ENCODE measurements at regions not wholly inside any gene's neighbourhood (a gene's known extent, or its start where the extent isn't known, plus 50 kb on each side); places are given as distances from the start of the nearest gene placed in this dataset.

GRCh38 chr6:168817558-168818159, 376.7 kb downstream of the SMOC2 start:
- Histone ChIP-seq H3K36me3 (ENCODE audit: insufficient read depth, low read length) (no peaks in the 10 kb centered on the region), H3K4me3 (ENCODE audit: insufficient read depth, low read depth, low read length) (no peak overlapping the region), H3K27ac (ENCODE audit: low read depth, low read length) (no peak overlapping the region), H3K4me2 (ENCODE audit: low read length) (no peak overlapping the region), H3K27me3 (ENCODE audit: insufficient read depth, low read length) (no peaks in the 10 kb centered on the region), H4K20me1 (ENCODE audit: insufficient read depth, low read length) (no peaks in the 10 kb centered on the region), H3K9ac (ENCODE audit: low read length) (no peak overlapping the region), H2AFZ (ENCODE audit: low read depth, low read length) (no peak overlapping the region), H3K9me3 (ENCODE audit: insufficient read depth, low read depth, low read length) (peaks cover 13% of the 10 kb centered on the region), H3K79me2 (ENCODE audit: insufficient read depth, low read length) (no peaks in the 10 kb centered on the region), H3K4me1 (ENCODE audit: insufficient read depth, low read length) (no peaks in the 10 kb centered on the region)
- DNase-seq (ENCODE audit: low read depth) (no peak), FAIRE-seq (no peak)
- no peaks in the 10 kb centered on the region for H3K36me3 Mint-ChIP-seq (ENCODE audit: low read depth, unreplicated experiment)
- H3K4me3 Mint-ChIP-seq (ENCODE audit: unreplicated experiment) = no peak overlapping the region
- no peak for TF ChIP-seq EZH2 (IDR thresholded peaks at IDR 0.05; ENCODE audit: insufficient read depth, low read length)
- no peak for TF ChIP-seq CTCF (IDR thresholded peaks at IDR 0.05; ENCODE audit: insufficient read depth, low read depth, low read length)
- H3K27ac Mint-ChIP-seq (ENCODE audit: unreplicated experiment) = no peak overlapping the region
- H3K9me3 Mint-ChIP-seq (ENCODE audit: unreplicated experiment) = no peaks in the 10 kb centered on the region
- no peaks in the 10 kb centered on the region for H3K4me1 Mint-ChIP-seq (ENCODE audit: low read depth, unreplicated experiment)
- no peaks in the 10 kb centered on the region for H3K27me3 Mint-ChIP-seq (ENCODE audit: low read depth, unreplicated experiment)

GRCh38 chr6:168815229-168815628, 374.2 kb downstream of the SMOC2 start:
- no peak for TF ChIP-seq CTCF (IDR thresholded peaks at IDR 0.05; ENCODE audit: insufficient read depth, low read depth, low read length)
- TF ChIP-seq EZH2 (IDR thresholded peaks at IDR 0.05; ENCODE audit: insufficient read depth, low read length) = no peak
- Histone ChIP-seq H3K27me3 (ENCODE audit: insufficient read depth, low read length) (no peaks in the 10 kb centered on the region), H3K9me3 (ENCODE audit: insufficient read depth, low read depth, low read length) (peaks cover 13% of the 10 kb centered on the region), H3K4me2 (ENCODE audit: low read length) (no peak overlapping the region), H3K79me2 (ENCODE audit: insufficient read depth, low read length) (no peaks in the 10 kb centered on the region), H3K27ac (ENCODE audit: low read depth, low read length) (no peak overlapping the region), H3K4me1 (ENCODE audit: insufficient read depth, low read length) (no peaks in the 10 kb centered on the region), H3K36me3 (ENCODE audit: insufficient read depth, low read length) (no peaks in the 10 kb centered on the region), H3K9ac (ENCODE audit: low read length) (no peak overlapping the region), H2AFZ (ENCODE audit: low read depth, low read length) (no peak overlapping the region), H3K4me3 (ENCODE audit: insufficient read depth, low read depth, low read length) (no peak overlapping the region), H4K20me1 (ENCODE audit: insufficient read depth, low read length) (no peaks in the 10 kb centered on the region)
- H3K4me3 Mint-ChIP-seq (ENCODE audit: unreplicated experiment) = no peak overlapping the region
- H3K9me3 Mint-ChIP-seq (ENCODE audit: unreplicated experiment) = no peaks in the 10 kb centered on the region
- no peak for DNase-seq (ENCODE audit: low read depth)
- FAIRE-seq = no peak
- no peaks in the 10 kb centered on the region for H3K4me1 Mint-ChIP-seq (ENCODE audit: low read depth, unreplicated experiment)
- H3K27me3 Mint-ChIP-seq (ENCODE audit: low read depth, unreplicated experiment) = no peaks in the 10 kb centered on the region
- no peak overlapping the region for H3K27ac Mint-ChIP-seq (ENCODE audit: unreplicated experiment)
- no peaks in the 10 kb centered on the region for H3K36me3 Mint-ChIP-seq (ENCODE audit: low read depth, unreplicated experiment)

GRCh38 chr6:168808232-168808631, 367.2 kb downstream of the SMOC2 start:
- Histone ChIP-seq H3K27ac (ENCODE audit: low read depth, low read length) (no peak overlapping the region), H3K27me3 (ENCODE audit: insufficient read depth, low read length) (no peaks in the 10 kb centered on the region), H3K36me3 (ENCODE audit: insufficient read depth, low read length) (no peaks in the 10 kb centered on the region), H4K20me1 (ENCODE audit: insufficient read depth, low read length) (no peaks in the 10 kb centered on the region), H3K4me2 (ENCODE audit: low read length) (no peak overlapping the region), H3K4me3 (ENCODE audit: insufficient read depth, low read depth, low read length) (no peak overlapping the region), H3K4me1 (ENCODE audit: insufficient read depth, low read length) (no peaks in the 10 kb centered on the region), H3K9me3 (ENCODE audit: insufficient read depth, low read depth, low read length) (peaks cover 4% of the 10 kb centered on the region), H3K79me2 (ENCODE audit: insufficient read depth, low read length) (no peaks in the 10 kb centered on the region), H2AFZ (ENCODE audit: low read depth, low read length) (no peak overlapping the region), H3K9ac (ENCODE audit: low read length) (no peak overlapping the region)
- TF ChIP-seq CTCF (IDR thresholded peaks at IDR 0.05; ENCODE audit: insufficient read depth, low read depth, low read length) (no peak), EZH2 (IDR thresholded peaks at IDR 0.05; ENCODE audit: insufficient read depth, low read length) (no peak)
- no peaks in the 10 kb centered on the region for H3K4me1 Mint-ChIP-seq (ENCODE audit: low read depth, unreplicated experiment)
- no peak overlapping the region for H3K4me3 Mint-ChIP-seq (ENCODE audit: unreplicated experiment)
- FAIRE-seq (no peak), DNase-seq (ENCODE audit: low read depth) (no peak)
- no peaks in the 10 kb centered on the region for H3K9me3 Mint-ChIP-seq (ENCODE audit: unreplicated experiment)
- peaks cover 2% of the 10 kb centered on the region for H3K27me3 Mint-ChIP-seq (ENCODE audit: low read depth, unreplicated experiment)
- no peak overlapping the region for H3K27ac Mint-ChIP-seq (ENCODE audit: unreplicated experiment)
- H3K36me3 Mint-ChIP-seq (ENCODE audit: low read depth, unreplicated experiment) = no peaks in the 10 kb centered on the region
